Body of pancreas (tissue), 4 donors: ENCODE measurements at regions not wholly inside any gene's neighbourhood (a gene's known extent, or its start where the extent isn't known, plus 50 kb on each side); places are given as distances from the start of the nearest gene placed in this dataset. TPM values are rescaled to one million over a fixed set of nuclear protein-coding genes. Genes with fewer than 3 reads are reported as not detected.

ENCODE experiments used
- ATAC-seq: fragments of 150-250 bp; one replicate; pipeline ENCODE4 v1.9.1; 2016
- DNase-seq, 4 donors: peaks; one replicate each; pipeline ENCODE4 v3.0.0-alpha.2; 2019
- H3K27ac ChIP-seq, 4 donors: fragments of 200-600 bp; sonication (generic); 1 replicate in 3 of 4; 2 replicates in 1 of 4; pipeline versions ENCODE4 v1.5.1 to v1.6.1; 2016 to 2019; ENCODE audit warnings: mild to moderate bottlenecking in 1 of 4, mixed read lengths in 1 of 4, moderate library complexity in 1 of 4
- H3K27me3 ChIP-seq, 2 donors: fragments of 200-600 bp; sonication (generic); one replicate each; pipeline ENCODE4 v1.6.0; 2016; ENCODE audit warnings: mild to moderate bottlenecking in 1 of 2
- H3K36me3 ChIP-seq, 2 donors: fragments of 200-600 bp; sonication (generic); replicated peaks in 1 of 2; 2 replicates each; pipeline ENCODE4 v1.5.1; 2016; ENCODE audit warnings: low read depth in 2 of 2; ENCODE audit not compliant: insufficient read depth in 1 of 2
- H3K4me1 ChIP-seq: fragments of 200-600 bp; sonication (generic); one replicate; pipeline ENCODE4 v1.6.0; 2016
- H3K4me3 ChIP-seq, 2 donors: fragments of 200-600 bp; sonication (generic); 1 replicate in 1 of 2; 2 replicates in 1 of 2; pipeline ENCODE4 v1.5.1; 2016 to 2019
- H3K9me3 ChIP-seq, 3 donors: fragments of 200-600 bp; sonication (generic); 1 replicate in 2 of 3; 2 replicates in 1 of 3; pipeline ENCODE4 v1.5.1; 2016
- CTCF ChIP-seq, 7 experiments: fragments of 450-650 bp in 4 of 7; fragments of 200-600 bp in 3 of 7; sonication (generic) in 3 of 7; IDR thresholded peaks; one replicate each; pipeline ENCODE4 v1.5.1; 2016 to 2019; ENCODE audit warnings: antibody characterized with exemption in 7 of 7
- POLR2A ChIP-seq, 3 donors: fragments of 450-650 bp; IDR thresholded peaks; one replicate each; pipeline ENCODE4 v1.6.1; 2016; ENCODE audit warnings: antibody characterized with exemption in 3 of 3, mild to moderate bottlenecking in 2 of 3
- WGBS, 2 donors: methylation state at CpG; one replicate each; pipeline ENCODE4 v1.1.5; 2017; 5-methylcytosine and 5-hydroxymethylcytosine counted together
- intact Hi-C: fragments of 100-400 bp; cut with DNase I; formaldehyde crosslinking; loops from one replicate; pipeline ENCODE4 v1.15.1; 2023
- small RNA-seq: library from RNA; depleted of rRNA; stranded (forward); fragments of <200 nt; gene quantifications from one replicate; pipeline ENCODE3, GENCODE V24; 2016

- 37 to 42% methylated on average over 7 of the region's 7 CpGs for WGBS, 2 donors
- TF ChIP-seq POLR2A (IDR thresholded peaks at IDR 0.05) (no peak), CTCF (IDR thresholded peaks at IDR 0.05) (no peak)
- Histone ChIP-seq H3K4me3 (no peak overlapping the region), H3K27ac (peak overlapping the region; percentile 0 to 31 (median 12)), H3K4me1 (peaks cover 75% of the 10 kb centered on the region), H3K36me3 (no peaks in the 10 kb centered on the region), H3K27me3 (no peaks in the 10 kb centered on the region), H3K9me3 (no peaks in the 10 kb centered on the region)
- intact Hi-C loops: no loop called here
- ATAC-seq (no peak), DNase-seq (no peak)
Measured at GRCh38 chr6:43836507-43837240, 66.7 kb downstream of the VEGFA start.

Small RNAs in the stretch of these regions (small RNA-seq; reads per million reads assigned to genes)
- not detected for gene AL157371.1
